ENCODE measurements at regions not wholly inside any gene's neighbourhood (a gene's known extent, or its start where the extent isn't known, plus 50 kb on each side); places are given as distances from the start of the nearest gene placed in this dataset.

DNA sequence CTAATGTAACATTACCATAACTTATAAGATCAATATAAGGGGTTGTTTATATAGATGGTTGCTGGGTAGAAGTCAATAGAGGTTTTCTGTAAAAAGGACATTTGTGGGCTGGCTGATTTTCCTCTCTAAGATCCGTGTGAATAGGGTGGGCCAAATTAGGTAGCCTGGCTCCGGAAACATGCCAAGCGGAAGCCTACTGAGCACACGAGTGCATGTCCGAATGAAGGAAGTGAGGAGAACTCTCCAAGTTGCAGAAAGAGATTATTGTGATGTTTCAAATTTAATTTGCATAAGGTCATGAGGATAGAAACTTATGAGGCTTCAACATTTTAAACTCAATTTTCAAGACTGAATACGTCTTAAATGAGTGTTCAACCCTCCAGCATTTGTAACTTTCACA is 356.7 kb downstream of the SNAPC1 start:
- Histone ChIP-seq H3K4me2 (ENCODE audit: control insufficient read depth, extremely low read depth, insufficient read depth, low read depth, low read length) (no peak overlapping the region), H3K9me1 (ENCODE audit: control insufficient read depth, extremely low read depth, insufficient read depth, low read length) (no peaks in the 10 kb centered on the region), H3K9ac (ENCODE audit: control insufficient read depth, extremely low read depth, insufficient read depth, low read length) (no peak overlapping the region), H3K4me1 (ENCODE audit: control insufficient read depth, extremely low read depth, insufficient read depth, low read length) (no peaks in the 10 kb centered on the region), H2AFZ (ENCODE audit: control insufficient read depth, low read length) (no peak overlapping the region), H3K27ac (ENCODE audit: control insufficient read depth, insufficient read depth, low read length) (no peak overlapping the region), H3K36me3 (ENCODE audit: control insufficient read depth in 2 of 2, extremely low read depth in 1 of 2, insufficient read depth in 2 of 2, low read length in 2 of 2) (no peaks in the 10 kb centered on the region), H4K20me1 (ENCODE audit: control insufficient read depth, extremely low read depth, insufficient read depth, low read length) (no peaks in the 10 kb centered on the region), H3K27me3 (ENCODE audit: control insufficient read depth, extremely low read depth, insufficient read depth, low read length) (peaks cover 51% of the 10 kb centered on the region), H3K79me2 (ENCODE audit: control insufficient read depth, insufficient read depth, low read length) (no peaks in the 10 kb centered on the region), H3K9me3 (ENCODE audit: control insufficient read depth, low read depth, low read length) (no peaks in the 10 kb centered on the region), H3K4me3 (ENCODE audit: control insufficient read depth in 2 of 3, extremely low read depth in 1 of 3, insufficient read depth in 2 of 3, low read depth in 1 of 3, low read length in 3 of 3) (no peak overlapping the region)
- dilution Hi-C loops (cut with MboI; ENCODE audit: extremely low pct_ligation_motif_present, low sequenced_read_pairs), result no loop called here
- TF ChIP-seq, protein P1, sequence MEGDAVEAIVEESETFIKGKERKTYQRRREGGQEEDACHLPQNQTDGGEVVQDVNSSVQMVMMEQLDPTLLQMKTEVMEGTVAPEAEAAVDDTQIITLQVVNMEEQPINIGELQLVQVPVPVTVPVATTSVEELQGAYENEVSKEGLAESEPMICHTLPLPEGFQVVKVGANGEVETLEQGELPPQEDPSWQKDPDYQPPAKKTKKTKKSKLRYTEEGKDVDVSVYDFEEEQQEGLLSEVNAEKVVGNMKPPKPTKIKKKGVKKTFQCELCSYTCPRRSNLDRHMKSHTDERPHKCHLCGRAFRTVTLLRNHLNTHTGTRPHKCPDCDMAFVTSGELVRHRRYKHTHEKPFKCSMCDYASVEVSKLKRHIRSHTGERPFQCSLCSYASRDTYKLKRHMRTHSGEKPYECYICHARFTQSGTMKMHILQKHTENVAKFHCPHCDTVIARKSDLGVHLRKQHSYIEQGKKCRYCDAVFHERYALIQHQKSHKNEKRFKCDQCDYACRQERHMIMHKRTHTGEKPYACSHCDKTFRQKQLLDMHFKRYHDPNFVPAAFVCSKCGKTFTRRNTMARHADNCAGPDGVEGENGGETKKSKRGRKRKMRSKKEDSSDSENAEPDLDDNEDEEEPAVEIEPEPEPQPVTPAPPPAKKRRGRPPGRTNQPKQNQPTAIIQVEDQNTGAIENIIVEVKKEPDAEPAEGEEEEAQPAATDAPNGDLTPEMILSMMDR (optimal IDR thresholded peaks at IDR 0.05 in 1 of 3, IDR thresholded peaks at IDR 0.05 in 1 of 3, conservative IDR thresholded peaks at IDR 0.05 in 1 of 3; ENCODE audit: extremely low read depth in 1 of 3, insufficient read depth in 2 of 3, low read length in 3 of 3), result no peak
- no peak for TF ChIP-seq EZH2 (IDR thresholded peaks at IDR 0.05; ENCODE audit: low read length)
- no peak for DNase-seq (ENCODE audit: low read depth, low spot score)
- FAIRE-seq, result peak; percentile 39

DNA sequence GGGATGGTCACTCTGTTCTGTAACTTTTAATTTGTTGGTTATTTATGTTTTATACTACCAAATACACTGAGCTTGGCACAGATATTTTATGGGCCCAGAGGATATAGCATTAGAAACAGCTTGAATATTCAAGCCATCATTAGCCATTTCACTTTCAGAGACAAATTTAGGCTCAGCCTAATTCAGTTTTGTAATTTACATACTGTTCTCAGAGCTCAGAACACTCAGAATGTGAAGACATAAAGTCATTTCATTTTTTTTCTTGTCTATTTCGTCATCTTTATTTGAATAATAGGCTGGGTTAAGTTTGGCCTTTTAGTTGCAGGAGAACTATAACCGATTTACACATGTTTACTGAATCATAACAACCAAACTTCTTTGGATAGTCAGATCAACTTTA is 361.7 kb downstream of the SNAPC1 start:
- Histone ChIP-seq H3K9me3 (ENCODE audit: control insufficient read depth, low read depth, low read length) (no peaks in the 10 kb centered on the region), H3K27ac (ENCODE audit: control insufficient read depth, insufficient read depth, low read length) (no peak overlapping the region), H3K36me3 (ENCODE audit: control insufficient read depth in 2 of 2, extremely low read depth in 1 of 2, insufficient read depth in 2 of 2, low read length in 2 of 2) (no peaks in the 10 kb centered on the region), H2AFZ (ENCODE audit: control insufficient read depth, low read length) (no peak overlapping the region), H3K27me3 (ENCODE audit: control insufficient read depth, extremely low read depth, insufficient read depth, low read length) (peaks cover 9% of the 10 kb centered on the region), H3K9ac (ENCODE audit: control insufficient read depth, extremely low read depth, insufficient read depth, low read length) (no peak overlapping the region), H3K4me1 (ENCODE audit: control insufficient read depth, extremely low read depth, insufficient read depth, low read length) (no peaks in the 10 kb centered on the region), H3K4me2 (ENCODE audit: control insufficient read depth, extremely low read depth, insufficient read depth, low read depth, low read length) (no peak overlapping the region), H3K4me3 (ENCODE audit: control insufficient read depth in 2 of 3, extremely low read depth in 1 of 3, insufficient read depth in 2 of 3, low read depth in 1 of 3, low read length in 3 of 3) (no peak overlapping the region), H3K9me1 (ENCODE audit: control insufficient read depth, extremely low read depth, insufficient read depth, low read length) (no peaks in the 10 kb centered on the region), H3K79me2 (ENCODE audit: control insufficient read depth, insufficient read depth, low read length) (no peaks in the 10 kb centered on the region), H4K20me1 (ENCODE audit: control insufficient read depth, extremely low read depth, insufficient read depth, low read length) (no peaks in the 10 kb centered on the region)
- no peak for FAIRE-seq
- dilution Hi-C loops (cut with MboI; ENCODE audit: extremely low pct_ligation_motif_present, low sequenced_read_pairs), result no loop called here
- TF ChIP-seq, protein P1 (optimal IDR thresholded peaks at IDR 0.05 in 1 of 3, IDR thresholded peaks at IDR 0.05 in 1 of 3, conservative IDR thresholded peaks at IDR 0.05 in 1 of 3; ENCODE audit: extremely low read depth in 1 of 3, insufficient read depth in 2 of 3, low read length in 3 of 3), result no peak
- no peak for TF ChIP-seq EZH2 (IDR thresholded peaks at IDR 0.05; ENCODE audit: low read length)
- no peak for DNase-seq (ENCODE audit: low read depth, low spot score)

Measured in keratinocyte (primary cell).